G401 (cell line): ENCODE measurements at regions not wholly inside any gene's neighbourhood (a gene's known extent, or its start where the extent isn't known, plus 50 kb on each side); places are given as distances from the start of the nearest gene placed in this dataset.
A peak's percentile ranks its signal among the peaks of the same experiment; 100 is the strongest.
"Not testable (repeated sequence)": the region's sequence is repeated elsewhere in the genome, so short reads cannot be mapped to it uniquely, and the experiment has no call there.

Source experiments
- DNase-seq: peaks from one replicate; pipeline ENCODE4 v3.0.0-alpha.2; 2015; ENCODE audit warnings: low spot score
- in situ Hi-C: cut with HindIII; loops from 2 replicates; pipeline ENCODE4 v1.10.0; 2016; ENCODE audit warnings: low sequenced_read_pairs, mixed read lengths

- DNase-seq, result no peak
- in situ Hi-C loops, result no loop called here
These were observed 1968.9 kb downstream of the PCDH9 start for GRCh38 chr13:65260946-65261891.

- DNase-seq, result no peak
- in situ Hi-C loops, result no loop called here
These were observed 1989.4 kb downstream of the PCDH9 start for GRCh38 chr13:65240773-65241172.

GRCh38 chr13:65236841-65237418 lies 1993.2 kb downstream of the PCDH9 start:
- in situ Hi-C loops, result no loop called here
- no peak for DNase-seq

DNA sequence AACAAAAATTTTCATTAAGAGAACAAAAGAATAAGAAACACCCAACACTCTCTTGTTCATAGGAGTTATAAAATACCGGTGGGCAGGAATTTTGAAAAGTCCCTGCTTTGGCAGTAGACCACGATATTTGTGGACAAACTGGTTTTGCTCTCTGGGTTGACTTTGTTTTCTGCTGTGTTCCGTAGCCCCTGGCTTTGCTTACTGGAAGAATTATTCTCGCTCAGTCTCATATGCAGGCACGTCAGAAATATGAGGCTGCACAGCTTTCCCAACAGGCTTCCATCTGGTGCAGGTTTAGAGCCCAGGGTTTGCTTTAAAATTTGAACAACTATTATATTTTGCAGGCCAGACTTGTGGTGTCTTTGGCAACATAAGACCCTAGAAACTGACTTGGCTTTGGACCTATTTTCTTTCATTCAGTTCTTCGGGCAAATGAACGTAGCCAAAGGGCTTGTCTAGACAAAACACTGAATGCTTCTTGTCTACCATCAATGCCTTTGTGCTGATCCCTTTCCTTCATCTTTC lies 2012.6 kb downstream of the PCDH9 start:
- no peak for DNase-seq
- in situ Hi-C loops, result no loop called here

- in situ Hi-C loops, DNase-seq: not testable (repeated sequence)
These were observed 2027.3 kb downstream of the PCDH9 start for GRCh38 chr13:65202845-65203244.

DNA sequence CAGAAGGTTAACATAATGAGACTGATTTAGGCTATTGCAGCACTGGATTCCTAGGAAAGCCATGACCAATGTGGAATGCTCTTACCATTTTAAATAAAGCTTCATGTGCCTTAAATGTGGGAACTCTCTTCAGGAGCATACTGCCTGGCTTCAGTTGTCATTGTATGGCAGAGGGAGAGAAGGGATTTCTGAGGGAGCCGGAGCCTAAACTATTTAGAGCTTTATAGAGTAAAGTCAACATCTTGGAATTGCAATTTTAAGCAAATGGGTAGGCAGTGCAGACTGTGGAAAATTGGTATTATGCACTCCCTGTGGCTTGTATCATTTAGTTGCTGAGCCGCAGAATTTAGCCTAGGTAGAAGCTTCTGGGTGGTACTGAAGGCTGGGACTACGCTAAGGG lies 2041.4 kb downstream of the PCDH9 start:
- in situ Hi-C loops, result no loop called here
- DNase-seq, result no peak

GRCh38 chr13:65168026-65168425 lies 2062.1 kb downstream of the PCDH9 start:
- DNase-seq, result no peak
- in situ Hi-C loops, result no loop called here

DNA sequence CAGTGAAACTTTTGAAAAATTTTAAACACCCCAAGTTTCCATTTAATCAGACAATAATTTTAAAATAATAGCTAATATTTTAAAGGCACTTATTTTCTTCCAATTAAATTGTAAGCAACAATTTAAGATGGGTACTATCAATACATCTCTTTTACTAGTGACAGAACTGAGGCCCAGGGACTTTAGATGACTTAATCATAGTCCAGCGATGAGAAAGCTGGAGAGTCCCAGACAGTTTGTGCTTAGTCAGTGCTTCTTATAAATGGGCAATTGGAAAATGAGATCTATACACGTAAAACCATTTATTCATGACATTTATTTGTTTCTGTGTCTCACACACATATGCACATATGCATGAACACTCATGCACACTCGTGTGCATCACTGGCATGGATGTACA lies 2063.5 kb downstream of the PCDH9 start:
- in situ Hi-C loops, result no loop called here
- no peak for DNase-seq

GRCh38 chr13:65159803-65160202 lies 2070.3 kb downstream of the PCDH9 start:
- in situ Hi-C loops, result no loop called here
- DNase-seq, result no peak

GRCh38 chr13:65155861-65156260 lies 2074.3 kb downstream of the PCDH9 start:
- DNase-seq, result no peak
- in situ Hi-C loops, result no loop called here

GRCh38 chr13:65154661-65155447 lies 2075.3 kb downstream of the PCDH9 start:
- in situ Hi-C loops, result no loop called here

GRCh38 chr13:65149687-65150086 lies 2080.4 kb downstream of the PCDH9 start:
- in situ Hi-C loops, result no loop called here
- no peak for DNase-seq

More at GRCh38 chr13:65154661-65155447, 2075.3 kb downstream of the PCDH9 start:
- no peak for DNase-seq

DNA sequence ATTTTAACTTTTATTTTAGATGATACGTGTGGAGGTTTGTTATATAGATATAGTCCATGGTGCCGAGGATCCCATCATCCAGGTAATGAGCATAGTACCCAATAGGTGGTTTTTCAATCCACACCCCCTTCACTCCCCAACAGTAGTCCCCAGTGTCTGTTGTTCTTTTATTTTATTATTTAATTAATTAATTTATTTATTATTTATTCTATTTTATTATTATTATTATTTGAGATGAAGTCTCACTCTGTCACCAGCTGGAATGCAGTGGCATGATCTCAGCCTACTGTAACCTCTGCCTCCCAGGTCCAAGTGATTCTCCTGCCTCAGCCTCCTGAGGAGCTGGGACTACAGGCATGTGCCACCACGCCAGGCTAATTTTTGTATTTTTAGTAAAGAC lies 2086.2 kb downstream of the PCDH9 start:
- in situ Hi-C loops, result no loop called here
- no peak for DNase-seq

DNA sequence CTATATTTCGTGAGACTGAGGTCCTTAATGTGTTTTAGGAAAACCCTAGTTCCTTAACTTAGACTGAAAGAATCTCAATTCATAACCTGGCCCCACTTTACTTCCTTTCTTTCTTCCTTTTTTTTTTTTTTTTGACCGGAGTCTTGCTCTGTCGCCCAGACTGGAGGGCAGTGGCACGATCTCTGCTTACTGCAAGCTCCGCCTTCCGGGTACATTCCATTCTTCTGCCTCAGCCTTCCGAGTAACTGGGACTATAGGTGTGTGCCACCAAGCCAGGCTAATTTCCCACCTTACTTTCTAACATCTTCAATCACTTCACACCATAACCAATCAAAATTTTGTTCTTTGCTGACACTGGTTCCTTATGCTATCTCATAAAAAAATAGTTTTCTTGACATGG lies 2097.0 kb downstream of the PCDH9 start:
- no peak for DNase-seq
- in situ Hi-C loops, result no loop called here

DNA sequence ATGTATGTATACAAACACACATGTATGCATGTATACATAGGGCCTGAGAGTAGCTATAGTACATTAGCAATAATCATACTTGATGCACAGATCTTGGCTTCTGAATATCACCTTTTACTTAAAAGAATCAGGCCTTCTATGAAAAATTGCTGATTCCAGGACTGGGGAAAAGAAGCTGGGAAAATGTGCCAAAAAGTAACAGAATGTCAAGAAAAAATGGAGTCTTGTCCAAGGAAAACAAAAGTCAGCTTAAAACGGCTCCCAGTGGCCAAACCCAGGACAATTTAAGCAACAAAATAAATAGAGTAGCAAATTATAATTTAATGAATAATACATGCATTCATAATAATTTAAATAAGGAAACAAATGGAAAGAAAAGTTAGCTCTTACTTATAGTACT lies 2104.9 kb downstream of the PCDH9 start:
- DNase-seq, result peak; percentile 3
- in situ Hi-C loops, result no loop called here

DNA sequence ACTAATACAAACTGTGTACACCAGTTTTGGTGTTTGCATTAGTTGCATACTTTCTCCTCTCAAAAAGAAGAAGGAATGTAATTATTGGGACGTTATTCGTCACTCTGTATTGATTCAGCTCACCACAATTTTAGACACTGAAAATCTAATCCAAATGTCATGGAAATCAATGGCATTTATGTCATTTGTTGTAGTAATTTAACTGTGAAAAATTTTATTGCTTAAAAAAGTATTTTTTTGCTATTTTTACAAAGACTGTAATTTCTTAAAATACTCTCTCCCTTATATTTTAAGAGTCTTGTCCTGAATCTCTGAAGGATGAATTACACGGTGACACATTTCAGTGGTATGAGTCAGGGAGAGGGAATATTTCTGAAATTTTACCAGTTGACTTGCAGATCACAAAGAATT lies 2117.6 kb downstream of the PCDH9 start:
- no peak for DNase-seq
- in situ Hi-C loops, result no loop called here

DNA sequence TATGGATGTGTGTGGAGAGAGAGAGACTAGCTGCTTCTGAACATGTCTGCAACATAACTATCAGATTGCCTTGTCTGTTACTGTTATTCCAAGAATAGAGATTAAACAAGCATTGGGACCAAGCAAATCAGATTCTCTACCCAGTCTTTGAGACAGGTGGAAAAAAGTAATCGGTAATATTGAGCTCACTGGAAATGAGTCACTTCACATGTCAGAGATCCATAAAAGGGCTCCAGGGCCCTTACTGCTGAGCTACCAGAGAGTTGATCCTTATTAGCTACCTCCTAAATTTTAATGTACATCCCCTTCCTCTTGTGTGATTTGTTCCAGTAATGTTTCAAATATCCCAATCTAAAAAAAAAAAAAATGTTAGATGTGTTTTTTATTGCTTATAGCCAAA lies 2118.0 kb downstream of the PCDH9 start:
- DNase-seq, result no peak
- in situ Hi-C loops, result no loop called here

- no peak for DNase-seq
- in situ Hi-C loops, result no loop called here
These were observed 2118.9 kb downstream of the PCDH9 start for GRCh38 chr13:65111223-65111622.

DNA sequence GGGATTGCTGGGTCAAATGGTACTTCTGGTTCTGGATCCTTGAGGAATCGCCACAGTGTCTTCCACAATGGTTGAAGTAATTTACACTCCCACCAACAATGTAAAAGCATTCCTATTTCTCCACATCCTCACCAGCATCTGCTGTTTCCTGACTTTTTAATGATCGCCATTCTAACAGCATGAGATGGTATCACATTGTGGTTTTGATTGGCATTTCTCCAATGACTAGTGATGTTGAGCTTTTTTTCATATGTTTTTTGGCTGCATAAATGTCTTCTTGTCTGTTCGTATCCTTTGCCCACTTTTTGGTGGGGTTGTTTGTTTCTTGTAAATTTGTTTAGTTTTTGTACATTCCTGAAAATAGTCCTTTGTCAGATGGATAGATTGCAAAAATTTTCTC lies 2125.7 kb downstream of the PCDH9 start:
- in situ Hi-C loops, DNase-seq: not testable (repeated sequence)

DNA sequence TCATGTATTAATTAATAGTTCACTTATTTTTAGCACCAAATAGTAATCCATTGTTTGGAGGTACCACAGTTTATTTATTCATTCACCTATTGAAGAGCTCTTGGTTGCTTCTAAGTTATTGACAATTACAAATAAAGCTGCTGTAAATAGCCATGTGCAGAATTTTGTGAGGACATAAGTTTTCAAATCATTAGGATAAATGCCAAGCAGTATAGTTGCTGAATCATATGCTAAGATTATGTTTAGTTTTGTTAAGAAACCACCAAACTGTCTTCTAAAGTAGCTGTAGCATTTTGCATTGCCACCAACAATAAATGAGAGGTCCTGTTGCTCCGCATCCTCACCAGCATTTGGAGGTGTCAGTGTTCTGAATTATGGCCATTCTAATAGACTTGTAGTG lies 2126.8 kb downstream of the PCDH9 start:
- no peak for DNase-seq
- in situ Hi-C loops, result no loop called here
